ENCODE measurements at regions not wholly inside any gene's neighbourhood (a gene's known extent, or its start where the extent isn't known, plus 50 kb on each side); places are given as distances from the start of the nearest gene placed in this dataset.

- dilution Hi-C loops (cut with MboI; ENCODE audit: extremely low pct_ligation_motif_present, low sequenced_read_pairs), result no loop called here
- no peak overlapping the region for H3K27ac ChIP-seq (ENCODE audit: control insufficient read depth, insufficient read depth, low read length)
- TF ChIP-seq CTCF (optimal IDR thresholded peaks at IDR 0.05 in 1 of 3, IDR thresholded peaks at IDR 0.05 in 1 of 3, conservative IDR thresholded peaks at IDR 0.05 in 1 of 3; ENCODE audit: extremely low read depth in 1 of 3, insufficient read depth in 2 of 3, low read length in 3 of 3), result no peak
- no peak for TF ChIP-seq EZH2 (IDR thresholded peaks at IDR 0.05; ENCODE audit: low read length)
- H3K79me2 ChIP-seq (ENCODE audit: control insufficient read depth, insufficient read depth, low read length), result no peaks in the 10 kb centered on the region
- no peak for FAIRE-seq
- H3K4me3 ChIP-seq (ENCODE audit: control insufficient read depth in 2 of 3, extremely low read depth in 1 of 3, insufficient read depth in 2 of 3, low read depth in 1 of 3, low read length in 3 of 3), result no peak overlapping the region
- no peaks in the 10 kb centered on the region for H3K27me3 ChIP-seq (ENCODE audit: control insufficient read depth, extremely low read depth, insufficient read depth, low read length)
- no peak overlapping the region for H3K9ac ChIP-seq (ENCODE audit: control insufficient read depth, extremely low read depth, insufficient read depth, low read length)
- H3K9me3 ChIP-seq (ENCODE audit: control insufficient read depth, low read depth, low read length), result no peaks in the 10 kb centered on the region
- no peaks in the 10 kb centered on the region for H3K4me1 ChIP-seq (ENCODE audit: control insufficient read depth, extremely low read depth, insufficient read depth, low read length)
- no peaks in the 10 kb centered on the region for H4K20me1 ChIP-seq (ENCODE audit: control insufficient read depth, extremely low read depth, insufficient read depth, low read length)
- no peak for DNase-seq (ENCODE audit: low read depth, low spot score)
- H3K4me2 ChIP-seq (ENCODE audit: control insufficient read depth, extremely low read depth, insufficient read depth, low read depth, low read length), result no peak overlapping the region
- H3K36me3 ChIP-seq (ENCODE audit: control insufficient read depth in 2 of 2, extremely low read depth in 1 of 2, insufficient read depth in 2 of 2, low read length in 2 of 2), result no peaks in the 10 kb centered on the region
- H2AFZ ChIP-seq (ENCODE audit: control insufficient read depth, low read length), result no peak overlapping the region
- H3K9me1 ChIP-seq (ENCODE audit: control insufficient read depth, extremely low read depth, insufficient read depth, low read length), result no peaks in the 10 kb centered on the region
Observed at GRCh38 chr1:60998786-60999185, 83.6 kb upstream of the NFIA start.

GRCh38 chr1:60994828-60995492 lies 87.4 kb upstream of the NFIA start:
- Histone ChIP-seq H3K9me1 (ENCODE audit: control insufficient read depth, extremely low read depth, insufficient read depth, low read length) (no peaks in the 10 kb centered on the region), H3K4me3 (ENCODE audit: control insufficient read depth in 2 of 3, extremely low read depth in 1 of 3, insufficient read depth in 2 of 3, low read depth in 1 of 3, low read length in 3 of 3) (no peak overlapping the region), H4K20me1 (ENCODE audit: control insufficient read depth, extremely low read depth, insufficient read depth, low read length) (no peaks in the 10 kb centered on the region), H3K4me2 (ENCODE audit: control insufficient read depth, extremely low read depth, insufficient read depth, low read depth, low read length) (no peak overlapping the region), H3K4me1 (ENCODE audit: control insufficient read depth, extremely low read depth, insufficient read depth, low read length) (peaks cover 5% of the 10 kb centered on the region), H3K36me3 (ENCODE audit: control insufficient read depth in 2 of 2, extremely low read depth in 1 of 2, insufficient read depth in 2 of 2, low read length in 2 of 2) (no peaks in the 10 kb centered on the region), H3K27me3 (ENCODE audit: control insufficient read depth, extremely low read depth, insufficient read depth, low read length) (no peaks in the 10 kb centered on the region), H2AFZ (ENCODE audit: control insufficient read depth, low read length) (no peak overlapping the region), H3K9ac (ENCODE audit: control insufficient read depth, extremely low read depth, insufficient read depth, low read length) (no peak overlapping the region), H3K27ac (ENCODE audit: control insufficient read depth, insufficient read depth, low read length) (no peak overlapping the region), H3K9me3 (ENCODE audit: control insufficient read depth, low read depth, low read length) (no peaks in the 10 kb centered on the region), H3K79me2 (ENCODE audit: control insufficient read depth, insufficient read depth, low read length) (no peaks in the 10 kb centered on the region)
- TF ChIP-seq CTCF (optimal IDR thresholded peaks at IDR 0.05 in 1 of 3, IDR thresholded peaks at IDR 0.05 in 1 of 3, conservative IDR thresholded peaks at IDR 0.05 in 1 of 3; ENCODE audit: extremely low read depth in 1 of 3, insufficient read depth in 2 of 3, low read length in 3 of 3) (no peak), EZH2 (IDR thresholded peaks at IDR 0.05; ENCODE audit: low read length) (no peak)
- FAIRE-seq, result no peak
- DNase-seq (ENCODE audit: low read depth, low spot score), result no peak
- dilution Hi-C loops (cut with MboI; ENCODE audit: extremely low pct_ligation_motif_present, low sequenced_read_pairs), result no loop called here

Data from keratinocyte (primary cell).